Esophagus muscularis mucosa (tissue), 3 donors: ENCODE measurements at regions not wholly inside any gene's neighbourhood (a gene's known extent, or its start where the extent isn't known, plus 50 kb on each side); places are given as distances from the start of the nearest gene placed in this dataset.

ENCODE experiments used
- CTCF ChIP-seq, 3 experiments: fragments of 200-600 bp in 2 of 3; fragments of 450-650 bp in 1 of 3; sonication (generic) in 2 of 3; IDR thresholded peaks; one replicate each; pipeline ENCODE4 v1.5.1; 2017 to 2019; ENCODE audit warnings: antibody characterized with exemption in 3 of 3, mild to moderate bottlenecking in 2 of 3, moderate library complexity in 1 of 3
- POLR2A ChIP-seq: fragments of 450-650 bp; IDR thresholded peaks from one replicate; pipeline ENCODE4 v1.6.1; 2017; ENCODE audit warnings: antibody characterized with exemption, moderate library complexity, mild to moderate bottlenecking, low read depth
- POLR2AphosphoS5 ChIP-seq, 2 donors: sonication (generic); formaldehyde crosslinking; IDR thresholded peaks; one replicate each; pipeline ENCODE4 v1.6.1; 2017; ENCODE audit warnings: antibody characterized with exemption in 2 of 2

GRCh38 chr4:126271292-126271691 is 956.5 kb downstream of the FAT4 start:
- TF ChIP-seq CTCF (IDR thresholded peaks at IDR 0.05) (no peak), POLR2A (no peak), POLR2AphosphoS5 (IDR thresholded peaks at IDR 0.05) (no peak)
